Mammary epithelial cell (primary cell): ENCODE measurements at regions not wholly inside any gene's neighbourhood (a gene's known extent, or its start where the extent isn't known, plus 50 kb on each side); places are given as distances from the start of the nearest gene placed in this dataset.

Source experiments
- CTCF ChIP-seq, 2 donors: IDR thresholded peaks in 1 of 2; conservative IDR thresholded peaks in 1 of 2; 2 replicates each; pipeline ENCODE4 v1.5.1; 2011 to 2012; ENCODE audit warnings: inconsistent platforms in 2 of 2, low read length in 2 of 2, mild to moderate bottlenecking in 2 of 2, control low read depth in 1 of 2, low read depth in 1 of 2; ENCODE audit not compliant: insufficient read depth in 1 of 2; ENCODE audit errors: extremely low read depth in 1 of 2
- EZH2 ChIP-seq: IDR thresholded peaks from 2 replicates; pipeline ENCODE4 v1.6.1; 2012; ENCODE audit warnings: low read length, inconsistent platforms, borderline replicate concordance

DNA sequence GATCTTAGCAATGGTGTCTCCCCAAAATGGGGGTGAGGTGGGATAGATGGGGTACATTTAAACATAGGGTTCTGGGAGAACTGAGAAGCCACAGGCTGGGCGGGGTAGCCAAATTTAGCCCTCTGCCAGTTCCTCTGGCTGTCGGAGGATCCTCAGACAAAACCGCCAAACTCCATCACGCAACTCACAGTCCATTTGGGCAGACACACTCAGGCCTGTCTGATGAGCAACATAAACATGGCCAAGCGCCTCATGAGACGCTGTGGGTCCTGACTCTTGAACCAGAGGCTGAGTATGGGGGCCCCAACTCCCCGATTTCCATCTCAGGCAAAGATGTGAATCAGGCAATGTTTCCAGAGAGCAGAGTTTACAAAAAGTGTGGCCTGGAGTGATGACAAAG lies 162.3 kb downstream of the FGF18 start:
- no peak for TF ChIP-seq CTCF (conservative IDR thresholded peaks at IDR 0.05 in 1 of 2, IDR thresholded peaks at IDR 0.05 in 1 of 2; ENCODE audit: extremely low read depth in 1 of 2, insufficient read depth in 1 of 2, low read depth in 1 of 2, low read length in 2 of 2)
- no peak for TF ChIP-seq EZH2
